ENCODE measurements at regions not wholly inside any gene's neighbourhood (a gene's known extent, or its start where the extent isn't known, plus 50 kb on each side); places are given as distances from the start of the nearest gene placed in this dataset.

DNA sequence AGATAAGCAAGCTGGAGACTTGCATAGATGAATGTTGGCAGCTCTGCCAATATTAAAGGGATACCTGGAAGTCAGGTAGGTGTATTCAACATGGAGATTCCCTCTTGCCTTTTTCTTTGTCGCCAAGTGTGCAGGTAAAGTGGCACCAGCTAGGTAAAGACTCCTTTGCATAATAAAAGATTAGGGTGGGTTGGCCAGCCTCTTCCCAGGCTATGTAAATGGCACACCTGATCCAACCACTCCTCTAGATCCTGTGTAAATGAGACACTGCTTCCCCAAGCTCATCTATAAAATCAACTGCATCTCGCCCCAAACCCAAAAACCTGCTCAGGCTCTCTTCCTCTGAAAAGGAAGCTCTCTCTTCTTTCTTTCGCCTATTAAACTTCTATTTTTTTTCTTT, 100.8 kb upstream of the DSCAM start:
- Histone ChIP-seq H3K4me3 (ENCODE audit: low read length) (no peak overlapping the region), H4K20me1 (ENCODE audit: insufficient read depth) (no peaks in the 10 kb centered on the region), H3K9me3 (ENCODE audit: low read length) (no peaks in the 10 kb centered on the region), H3K9me2 (ENCODE audit: insufficient read depth, low read length) (no peaks in the 10 kb centered on the region), H3F3A (ENCODE audit: insufficient read depth, low read length, poor library complexity, severe bottlenecking) (no peaks in the 10 kb centered on the region), H3K4me2 (ENCODE audit: low read length) (no peak overlapping the region), H2AFZ (ENCODE audit: low read depth, low read length) (no peak overlapping the region), H3K9ac (ENCODE audit: low read length) (no peak overlapping the region), H3K36me3 (ENCODE audit: insufficient read depth, low read length) (no peaks in the 10 kb centered on the region), H3K27ac (ENCODE audit: low read length) (no peak overlapping the region), H3K79me2 (replicated peaks; ENCODE audit: insufficient read depth, low read length) (no peaks in the 10 kb centered on the region), H3K27me3 (ENCODE audit: insufficient read depth, low read depth, low read length) (no peaks in the 10 kb centered on the region)
- TF ChIP-seq EZH2 (IDR thresholded peaks at IDR 0.05; ENCODE audit: borderline replicate concordance, insufficient read depth, low read length, poor library complexity, severe bottlenecking) (no peak), SMC3 (conservative IDR thresholded peaks at IDR 0.05; ENCODE audit: poor library complexity) (no peak), REST (IDR thresholded peaks at IDR 0.05; ENCODE audit: borderline replicate concordance) (no peak), MXI1 (conservative IDR thresholded peaks at IDR 0.05; ENCODE audit: poor library complexity, severe bottlenecking) (no peak), POLR2AphosphoS5 (IDR thresholded peaks at IDR 0.05) (no peak), RAD21 (conservative IDR thresholded peaks at IDR 0.05) (no peak), EP300 (conservative IDR thresholded peaks at IDR 0.05; ENCODE audit: poor library complexity, severe bottlenecking) (no peak), TAF1 (IDR thresholded peaks at IDR 0.05; ENCODE audit: low read depth) (no peak)
- TF ChIP-seq, protein P1, sequence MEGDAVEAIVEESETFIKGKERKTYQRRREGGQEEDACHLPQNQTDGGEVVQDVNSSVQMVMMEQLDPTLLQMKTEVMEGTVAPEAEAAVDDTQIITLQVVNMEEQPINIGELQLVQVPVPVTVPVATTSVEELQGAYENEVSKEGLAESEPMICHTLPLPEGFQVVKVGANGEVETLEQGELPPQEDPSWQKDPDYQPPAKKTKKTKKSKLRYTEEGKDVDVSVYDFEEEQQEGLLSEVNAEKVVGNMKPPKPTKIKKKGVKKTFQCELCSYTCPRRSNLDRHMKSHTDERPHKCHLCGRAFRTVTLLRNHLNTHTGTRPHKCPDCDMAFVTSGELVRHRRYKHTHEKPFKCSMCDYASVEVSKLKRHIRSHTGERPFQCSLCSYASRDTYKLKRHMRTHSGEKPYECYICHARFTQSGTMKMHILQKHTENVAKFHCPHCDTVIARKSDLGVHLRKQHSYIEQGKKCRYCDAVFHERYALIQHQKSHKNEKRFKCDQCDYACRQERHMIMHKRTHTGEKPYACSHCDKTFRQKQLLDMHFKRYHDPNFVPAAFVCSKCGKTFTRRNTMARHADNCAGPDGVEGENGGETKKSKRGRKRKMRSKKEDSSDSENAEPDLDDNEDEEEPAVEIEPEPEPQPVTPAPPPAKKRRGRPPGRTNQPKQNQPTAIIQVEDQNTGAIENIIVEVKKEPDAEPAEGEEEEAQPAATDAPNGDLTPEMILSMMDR (IDR thresholded peaks at IDR 0.05; ENCODE audit: poor library complexity, severe bottlenecking), result no peak

DNA sequence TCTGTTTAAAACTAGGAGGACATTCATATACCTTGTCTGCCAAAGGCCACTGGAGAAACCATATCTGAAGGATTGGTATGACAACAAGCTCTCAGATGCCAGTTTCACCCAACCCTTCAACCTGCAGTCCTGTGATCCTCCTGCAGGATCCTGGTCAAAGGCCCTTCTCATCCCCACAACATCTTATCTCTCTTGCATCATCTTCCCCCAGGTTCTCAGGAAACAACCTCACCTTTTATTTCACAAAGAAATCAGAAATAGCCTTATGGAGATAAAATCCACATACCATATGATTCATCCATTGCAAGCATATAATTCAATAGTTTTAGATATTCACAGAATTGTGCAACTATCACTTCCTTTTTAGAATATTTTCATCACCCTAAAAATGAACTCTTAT, 104.0 kb upstream of the DSCAM start:
- no peaks in the 10 kb centered on the region for H4K20me1 ChIP-seq (ENCODE audit: insufficient read depth)
- H3K79me2 ChIP-seq (replicated peaks; ENCODE audit: insufficient read depth, low read length), result no peaks in the 10 kb centered on the region
- H3K9ac ChIP-seq (ENCODE audit: low read length), result no peak overlapping the region
- no peaks in the 10 kb centered on the region for H3K27me3 ChIP-seq (ENCODE audit: insufficient read depth, low read depth, low read length)
- TF ChIP-seq EP300 (conservative IDR thresholded peaks at IDR 0.05; ENCODE audit: poor library complexity, severe bottlenecking) (no peak), REST (IDR thresholded peaks at IDR 0.05; ENCODE audit: borderline replicate concordance) (no peak), EZH2 (IDR thresholded peaks at IDR 0.05; ENCODE audit: borderline replicate concordance, insufficient read depth, low read length, poor library complexity, severe bottlenecking) (no peak), SMC3 (conservative IDR thresholded peaks at IDR 0.05; ENCODE audit: poor library complexity) (no peak), POLR2AphosphoS5 (IDR thresholded peaks at IDR 0.05) (no peak), MXI1 (conservative IDR thresholded peaks at IDR 0.05; ENCODE audit: poor library complexity, severe bottlenecking) (no peak), RAD21 (conservative IDR thresholded peaks at IDR 0.05) (no peak), TAF1 (IDR thresholded peaks at IDR 0.05; ENCODE audit: low read depth) (no peak)
- TF ChIP-seq, protein P1 (IDR thresholded peaks at IDR 0.05; ENCODE audit: poor library complexity, severe bottlenecking), result no peak
- no peaks in the 10 kb centered on the region for H3K36me3 ChIP-seq (ENCODE audit: insufficient read depth, low read length)
- no peak overlapping the region for H3K4me3 ChIP-seq (ENCODE audit: low read length)
- no peaks in the 10 kb centered on the region for H3K9me3 ChIP-seq (ENCODE audit: low read length)
- H2AFZ ChIP-seq (ENCODE audit: low read depth, low read length), result no peak overlapping the region
- H3K9me2 ChIP-seq (ENCODE audit: insufficient read depth, low read length), result no peaks in the 10 kb centered on the region
- no peak overlapping the region for H3K4me2 ChIP-seq (ENCODE audit: low read length)
- no peaks in the 10 kb centered on the region for H3F3A ChIP-seq (ENCODE audit: insufficient read depth, low read length, poor library complexity, severe bottlenecking)
- no peak overlapping the region for H3K27ac ChIP-seq (ENCODE audit: low read length)
